Activated CD4-positive, alpha-beta T cell treated with anti-CD3 and anti-CD28 coated beads for 36 hours (primary cell): ENCODE measurements at regions not wholly inside any gene's neighbourhood (a gene's known extent, or its start where the extent isn't known, plus 50 kb on each side); places are given as distances from the start of the nearest gene placed in this dataset.
"Not testable (repeated sequence)": the region's sequence is repeated elsewhere in the genome, so short reads cannot be mapped to it uniquely, and the experiment has no call there.

Experiments used
- ATAC-seq: fragments of 200-7000 bp; cut with Tn5 transposase; one replicate; pipeline ENCODE4 v1.10.0; 2021; ENCODE audit warnings: mild to moderate bottlenecking, moderate library complexity
- CTCF ChIA-PET: fragments of 350-600 bp; sonication (Branson Sonifier 250); formaldehyde crosslinking; loops from one replicate; lab custom pipeline; 2021; ENCODE audit warnings: antibody characterized with exemption; lab: Charles Lee
- POLR2A ChIA-PET: fragments of 350-600 bp; sonication (Branson Sonifier 250); formaldehyde crosslinking; loops from one replicate; lab custom pipeline; 2021; ENCODE audit warnings: antibody characterized with exemption, inconsistent platforms; lab: Charles Lee
- DNase-seq: peaks from one replicate; pipeline ENCODE4 v3.0.0-alpha.2; 2020
- H3K27ac Mint-ChIP-seq: one replicate; pipeline ENCODE4 v1.8.0; 2021; ENCODE audit warnings: mixed read lengths
- H3K27me3 Mint-ChIP-seq: one replicate; pipeline ENCODE4 v1.8.0; 2021; ENCODE audit warnings: mixed read lengths
- H3K36me3 Mint-ChIP-seq: one replicate; pipeline ENCODE4 v1.8.0; 2021; ENCODE audit warnings: low read depth, mixed read lengths
- H3K4me1 Mint-ChIP-seq: one replicate; pipeline ENCODE4 v1.8.0; 2021; ENCODE audit warnings: mixed read lengths
- H3K4me3 Mint-ChIP-seq: one replicate; pipeline ENCODE4 v1.8.0; 2021; ENCODE audit warnings: mild to moderate bottlenecking, moderate library complexity, mixed read lengths
- H3K9me3 Mint-ChIP-seq: one replicate; pipeline ENCODE4 v1.8.0; 2021; ENCODE audit warnings: low read depth, mixed read lengths
- intact Hi-C, 2 experiments: fragments of 100-400 bp; cut with DNase I in 1 of 2; cut with micrococcal nuclease in 1 of 2; formaldehyde crosslinking; loops; one replicate each; pipeline versions ENCODE4 v1.14.2 to v1.15.1; 2022 to 2024; cut with DNase I, micrococcal nuclease

DNA sequence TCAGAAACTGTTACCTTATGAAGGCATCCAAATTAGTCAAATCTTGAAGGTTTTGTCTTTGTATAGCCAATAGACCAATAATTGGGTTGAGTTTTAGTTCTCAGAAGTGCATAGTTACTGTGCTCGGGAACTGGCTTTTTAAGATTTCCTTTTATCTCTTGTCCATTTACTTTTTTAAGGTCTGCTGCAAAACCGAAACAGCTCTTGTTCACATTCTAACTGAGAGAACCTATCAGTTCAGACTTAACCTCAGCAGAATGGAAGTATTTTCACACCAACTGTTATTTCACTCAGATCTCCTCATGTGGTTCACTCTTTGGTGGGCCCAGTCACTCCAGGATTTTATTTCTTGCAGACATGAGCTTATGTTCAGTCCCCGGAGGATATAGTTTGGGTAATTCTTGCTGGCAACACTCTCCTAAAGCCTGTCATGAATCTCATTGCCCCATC is 55.5 kb downstream of the TPBG start:
- no peaks in the 10 kb centered on the region for H3K4me1 Mint-ChIP-seq
- no peak overlapping the region for H3K4me3 Mint-ChIP-seq
- no peaks in the 10 kb centered on the region for H3K9me3 Mint-ChIP-seq
- no peaks in the 10 kb centered on the region for H3K27me3 Mint-ChIP-seq
- DNase-seq (no peak), ATAC-seq (no peak)
- H3K36me3 Mint-ChIP-seq: no peaks in the 10 kb centered on the region
- ChIA-PET CTCF (no interaction called here), POLR2A (no interaction called here)
- intact Hi-C loops: no loop called here
- no peak overlapping the region for H3K27ac Mint-ChIP-seq

GRCh38 chr6:82419859-82420258 is 56.2 kb downstream of the TPBG start:
- H3K36me3 Mint-ChIP-seq: no peaks in the 10 kb centered on the region
- ATAC-seq (no peak), DNase-seq (no peak)
- no peaks in the 10 kb centered on the region for H3K4me1 Mint-ChIP-seq
- H3K9me3 Mint-ChIP-seq: no peaks in the 10 kb centered on the region
- no peak overlapping the region for H3K4me3 Mint-ChIP-seq
- no peaks in the 10 kb centered on the region for H3K27me3 Mint-ChIP-seq
- intact Hi-C loops: no loop called here
- CTCF ChIA-PET: no interaction called here
- no peak overlapping the region for H3K27ac Mint-ChIP-seq
- POLR2A ChIA-PET: no interaction called here

- H3K4me1 Mint-ChIP-seq: no peaks in the 10 kb centered on the region
These were observed 67.0 kb downstream of the TPBG start for GRCh38 chr6:82430611-82431010.

GRCh38 chr6:82436740-82437139 is 73.1 kb downstream of the TPBG start:
- intact Hi-C loops: no loop called here
- ChIA-PET POLR2A (no interaction called here), CTCF (no interaction called here)
- H3K9me3 Mint-ChIP-seq: no peaks in the 10 kb centered on the region
- ATAC-seq (no peak), DNase-seq (no peak)
- H3K36me3 Mint-ChIP-seq: no peaks in the 10 kb centered on the region
- no peaks in the 10 kb centered on the region for H3K27me3 Mint-ChIP-seq
- H3K27ac Mint-ChIP-seq: no peak overlapping the region
- no peak overlapping the region for H3K4me3 Mint-ChIP-seq
- no peaks in the 10 kb centered on the region for H3K4me1 Mint-ChIP-seq

More at GRCh38 chr6:82430611-82431010, 67.0 kb downstream of the TPBG start:
- intact Hi-C loops: no loop called here
- Mint-ChIP-seq H3K27ac (no peak overlapping the region), H3K36me3 (no peaks in the 10 kb centered on the region), H3K27me3 (no peaks in the 10 kb centered on the region), H3K4me3 (no peak overlapping the region), H3K9me3 (no peaks in the 10 kb centered on the region)
- no peak for ATAC-seq
- CTCF ChIA-PET: interaction anchor here (0.5 kb wide), 1 partner anchor 262 kb away, joined by 5 read pairs; no protein-coding TSS in a partner anchor
- DNase-seq: no peak
- POLR2A ChIA-PET: no interaction called here

GRCh38 chr6:82437701-82438100 is 74.1 kb downstream of the TPBG start:
- Mint-ChIP-seq H3K36me3 (no peaks in the 10 kb centered on the region), H3K9me3 (no peaks in the 10 kb centered on the region), H3K27ac (no peak overlapping the region), H3K4me1 (no peaks in the 10 kb centered on the region), H3K27me3 (no peaks in the 10 kb centered on the region), H3K4me3 (no peak overlapping the region)
- DNase-seq (no peak), ATAC-seq (no peak)
- ChIA-PET CTCF (no interaction called here), POLR2A (no interaction called here)
- intact Hi-C loops: no loop called here

DNA sequence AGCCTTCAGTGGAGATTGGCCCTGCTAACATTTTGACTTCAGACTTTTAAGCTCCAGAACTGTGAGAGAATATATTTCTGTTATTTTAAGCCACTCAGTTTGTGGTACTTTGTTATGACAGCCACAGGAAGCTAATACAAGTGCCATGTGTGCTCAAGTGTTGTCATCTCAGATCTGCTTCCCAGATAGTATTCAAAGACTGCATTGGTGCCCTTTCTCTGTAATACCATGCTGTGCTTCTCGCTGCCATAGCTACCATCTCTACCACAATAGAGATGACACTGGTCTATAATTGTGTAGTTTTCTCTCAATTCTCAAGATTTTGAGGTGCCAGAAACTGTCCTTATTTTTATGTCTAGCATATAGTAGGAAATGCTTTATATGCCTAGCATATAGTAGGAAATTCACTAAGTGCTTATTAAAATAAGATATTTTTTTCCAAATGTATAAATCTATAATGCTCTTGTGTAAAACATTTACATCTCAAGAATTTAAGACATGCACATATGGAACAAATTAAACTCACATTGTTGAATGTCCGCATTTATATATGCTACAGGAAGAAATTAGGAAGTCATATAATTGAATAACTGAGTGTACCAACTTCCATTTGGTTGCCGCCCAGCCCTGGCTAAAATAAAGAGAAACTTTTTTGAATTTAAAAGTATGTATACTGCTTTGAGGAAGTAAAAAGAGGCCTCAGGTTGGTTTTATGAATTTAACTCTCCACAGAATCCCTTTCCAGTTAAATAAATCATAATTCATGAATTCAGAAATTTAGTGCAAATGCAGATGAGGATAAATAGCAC is 77.6 kb downstream of the TPBG start:
- DNase-seq (no peak), ATAC-seq (no peak)
- intact Hi-C loops: no loop called here
- ChIA-PET POLR2A (no interaction called here), CTCF (no interaction called here)
- H3K27ac Mint-ChIP-seq: no peak overlapping the region
- no peaks in the 10 kb centered on the region for H3K4me1 Mint-ChIP-seq
- peaks cover 3% of the 10 kb centered on the region for H3K27me3 Mint-ChIP-seq
- no peaks in the 10 kb centered on the region for H3K9me3 Mint-ChIP-seq
- H3K4me3 Mint-ChIP-seq: no peak overlapping the region
- H3K36me3 Mint-ChIP-seq: no peaks in the 10 kb centered on the region

DNA sequence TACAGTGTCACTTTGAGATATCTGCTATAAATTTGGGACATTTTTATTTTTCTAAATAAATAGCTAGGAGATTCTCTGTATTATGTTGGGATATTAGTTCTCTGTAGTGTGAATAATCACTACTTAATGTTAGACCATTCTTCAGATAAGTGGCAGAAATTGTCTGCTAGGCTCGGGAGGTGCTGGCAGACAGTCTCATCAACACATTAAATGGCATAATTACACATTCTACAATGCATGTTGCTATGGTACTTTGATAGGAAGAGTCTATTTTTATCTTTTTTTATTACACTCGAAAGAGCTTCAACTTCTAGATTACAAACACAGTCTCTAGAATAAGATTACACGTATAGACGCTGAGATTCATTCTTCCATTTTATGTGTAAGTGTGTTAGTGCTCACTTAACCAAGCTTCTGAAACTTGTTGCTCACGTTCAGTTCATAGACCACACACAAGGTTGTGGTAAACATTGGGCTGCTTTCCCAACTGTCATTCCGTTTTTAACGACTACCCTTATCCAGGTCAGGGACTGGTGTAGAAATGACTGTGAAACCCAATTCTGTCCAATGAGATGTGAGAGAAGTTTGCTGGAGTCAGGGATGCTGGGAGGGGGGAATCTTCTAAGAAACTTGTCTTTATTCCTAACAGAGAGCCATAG is 78.6 kb downstream of the TPBG start:
- Mint-ChIP-seq H3K9me3 (no peaks in the 10 kb centered on the region), H3K27ac (no peak overlapping the region), H3K4me3 (no peak overlapping the region), H3K27me3 (peaks cover 3% of the 10 kb centered on the region), H3K36me3 (no peaks in the 10 kb centered on the region), H3K4me1 (no peaks in the 10 kb centered on the region)
- ChIA-PET CTCF (no interaction called here), POLR2A (no interaction called here)
- ATAC-seq (no peak), DNase-seq (no peak)
- intact Hi-C loops: no loop called here

GRCh38 chr6:82458147-82458546 is 94.5 kb downstream of the TPBG start:
- no peak for ATAC-seq
- ChIA-PET POLR2A (no interaction called here), CTCF (no interaction called here)
- Mint-ChIP-seq H3K27me3 (peaks cover 3% of the 10 kb centered on the region), H3K4me3 (no peak overlapping the region), H3K4me1 (no peaks in the 10 kb centered on the region), H3K27ac (no peak overlapping the region), H3K9me3 (peaks cover 18% of the 10 kb centered on the region), H3K36me3 (no peaks in the 10 kb centered on the region)
- intact Hi-C loops: no loop called here
- no peak for DNase-seq

GRCh38 chr6:82458705-82459104 is 95.1 kb downstream of the TPBG start:
- Mint-ChIP-seq H3K4me1 (no peaks in the 10 kb centered on the region), H3K27me3 (peaks cover 3% of the 10 kb centered on the region), H3K36me3 (no peaks in the 10 kb centered on the region), H3K27ac (no peak overlapping the region), H3K9me3 (peaks cover 18% of the 10 kb centered on the region), H3K4me3 (no peak overlapping the region)
- intact Hi-C loops: no loop called here
- ChIA-PET CTCF (no interaction called here), POLR2A (no interaction called here)
- ATAC-seq (no peak), DNase-seq (no peak)

GRCh38 chr6:82461536-82461935 is 97.9 kb downstream of the TPBG start:
- DNase-seq: no peak
- Mint-ChIP-seq H3K27ac (no peak overlapping the region), H3K27me3 (peaks cover 3% of the 10 kb centered on the region), H3K4me3 (no peak overlapping the region), H3K9me3 (peaks cover 12% of the 10 kb centered on the region), H3K4me1 (no peaks in the 10 kb centered on the region), H3K36me3 (no peaks in the 10 kb centered on the region)
- no peak for ATAC-seq
- intact Hi-C loops: no loop called here
- ChIA-PET POLR2A (no interaction called here), CTCF (no interaction called here)

DNA sequence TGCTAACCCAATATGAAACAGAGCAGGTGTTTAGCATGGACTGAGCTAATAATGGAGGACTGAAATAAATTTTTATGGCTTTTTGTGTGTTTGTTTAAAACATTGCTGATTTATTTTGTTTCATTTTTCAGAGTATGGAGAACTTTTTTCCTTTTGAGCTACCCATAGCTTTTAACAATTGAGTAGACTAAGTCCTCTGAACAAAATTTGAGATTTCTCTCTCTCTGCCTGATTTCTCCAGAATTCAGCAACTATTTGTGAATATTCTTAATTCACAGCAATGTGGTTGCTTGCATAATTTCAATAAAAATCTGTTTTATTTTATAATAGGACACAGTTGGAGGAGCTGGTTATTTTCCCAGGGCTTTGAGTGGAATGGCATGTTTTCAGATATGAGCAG is 103.7 kb downstream of the TPBG start:
- Mint-ChIP-seq H3K4me1 (no peaks in the 10 kb centered on the region), H3K36me3 (no peaks in the 10 kb centered on the region), H3K9me3 (peaks cover 19% of the 10 kb centered on the region), H3K27ac (no peak overlapping the region), H3K4me3 (no peak overlapping the region), H3K27me3 (no peaks in the 10 kb centered on the region)
- intact Hi-C loops: no loop called here
- ChIA-PET CTCF (no interaction called here), POLR2A (no interaction called here)
- DNase-seq: no peak
- ATAC-seq: no peak

- DNase-seq, H3K27me3 Mint-ChIP-seq, H3K36me3 Mint-ChIP-seq, ATAC-seq, H3K4me3 Mint-ChIP-seq, CTCF ChIA-PET, H3K4me1 Mint-ChIP-seq, intact Hi-C loops, POLR2A ChIA-PET, H3K27ac Mint-ChIP-seq: not testable (repeated sequence)
- peaks cover 19% of the 10 kb centered on the region for H3K9me3 Mint-ChIP-seq
These were observed 106.5 kb downstream of the TPBG start for GRCh38 chr6:82470123-82470522.
